ENCODE measurements at regions not wholly inside any gene's neighbourhood (a gene's known extent, or its start where the extent isn't known, plus 50 kb on each side); places are given as distances from the start of the nearest gene placed in this dataset.

GRCh38 chr5:8875722-8876121 is 670.2 kb downstream of the SEMA5A start:
- no peak for DNase-seq
- Mint-ChIP-seq H3K4me1 (peaks cover 5% of the 10 kb centered on the region), H3K27me3 (ENCODE audit: insufficient read depth) (peaks cover 6% of the 10 kb centered on the region), H3K36me3 (ENCODE audit: low read depth) (no peaks in the 10 kb centered on the region), H3K27ac (no peak overlapping the region), H3K9me3 (no peaks in the 10 kb centered on the region), H3K4me3 (no peak overlapping the region)
- H3K4me3 ChIP-seq (ENCODE audit: low read length): no peak overlapping the region
- no peak overlapping the region for H3K27ac ChIP-seq (ENCODE audit: low read depth, low read length)
- no peaks in the 10 kb centered on the region for H3K9me3 ChIP-seq (ENCODE audit: control insufficient read depth, low read length)
- no peak for TF ChIP-seq CTCF (conservative IDR thresholded peaks at IDR 0.05)
- H3K4me1 ChIP-seq (ENCODE audit: control insufficient read depth, insufficient read depth, low read length): peaks cover 9% of the 10 kb centered on the region
- WGBS, 2 experiments (ENCODE audit: insufficient coverage in 1 of 2, insufficient read length in 1 of 2): 88 to 100% methylated on average over 2 of the region's 2 CpGs
- no peak overlapping the region for H3K9ac ChIP-seq (ENCODE audit: extremely low read depth, low read length, poor library complexity, severe bottlenecking)
- no peaks in the 10 kb centered on the region for H3K27me3 ChIP-seq (ENCODE audit: control insufficient read depth, insufficient read depth, low read length, poor library complexity, severe bottlenecking)
- H3K36me3 ChIP-seq (ENCODE audit: control insufficient read depth, insufficient read depth, low read length): no peaks in the 10 kb centered on the region

- no peak for DNase-seq
- H3K4me1 ChIP-seq (ENCODE audit: control insufficient read depth, insufficient read depth, low read length): peaks cover 15% of the 10 kb centered on the region
- no peak overlapping the region for H3K9ac ChIP-seq (ENCODE audit: extremely low read depth, low read length, poor library complexity, severe bottlenecking)
- no peaks in the 10 kb centered on the region for H3K27me3 ChIP-seq (ENCODE audit: control insufficient read depth, insufficient read depth, low read length, poor library complexity, severe bottlenecking)
- H3K4me1 Mint-ChIP-seq: peaks cover 6% of the 10 kb centered on the region
- H3K36me3 Mint-ChIP-seq (ENCODE audit: low read depth): no peaks in the 10 kb centered on the region
- H3K4me3 ChIP-seq (ENCODE audit: low read length): no peak overlapping the region
- H3K27me3 Mint-ChIP-seq (ENCODE audit: insufficient read depth): no peaks in the 10 kb centered on the region
- H3K36me3 ChIP-seq (ENCODE audit: control insufficient read depth, insufficient read depth, low read length): no peaks in the 10 kb centered on the region
- H3K9me3 Mint-ChIP-seq: no peaks in the 10 kb centered on the region
- H3K9me3 ChIP-seq (ENCODE audit: control insufficient read depth, low read length): no peaks in the 10 kb centered on the region
- no peak for TF ChIP-seq CTCF (conservative IDR thresholded peaks at IDR 0.05)
- H3K27ac ChIP-seq (ENCODE audit: low read depth, low read length): no peak overlapping the region
- 96% methylated on average over 3 of the region's 3 CpGs; no CpG with 5 or more reads in 1 of the 2 experiments for WGBS, 2 experiments (ENCODE audit: insufficient coverage in 1 of 2, insufficient read length in 1 of 2)
- no peak overlapping the region for H3K4me3 Mint-ChIP-seq
- no peak overlapping the region for H3K27ac Mint-ChIP-seq
These were observed 666.6 kb downstream of the SEMA5A start for GRCh38 chr5:8879248-8879647.

GRCh38 chr5:8884029-8884428 is 661.8 kb downstream of the SEMA5A start:
- Mint-ChIP-seq H3K27ac (no peak overlapping the region), H3K4me1 (peaks cover 6% of the 10 kb centered on the region), H3K4me3 (no peak overlapping the region), H3K9me3 (peaks cover 8% of the 10 kb centered on the region), H3K36me3 (ENCODE audit: low read depth) (no peaks in the 10 kb centered on the region), H3K27me3 (ENCODE audit: insufficient read depth) (no peaks in the 10 kb centered on the region)
- 89% methylated on average over 2 of the region's 2 CpGs; no CpG with 5 or more reads in 1 of the 2 experiments for WGBS, 2 experiments (ENCODE audit: insufficient coverage in 1 of 2, insufficient read length in 1 of 2)
- Histone ChIP-seq H3K4me3 (ENCODE audit: low read length) (no peak overlapping the region), H3K27ac (ENCODE audit: low read depth, low read length) (no peak overlapping the region), H3K9me3 (ENCODE audit: control insufficient read depth, low read length) (peaks cover 10% of the 10 kb centered on the region), H3K36me3 (ENCODE audit: control insufficient read depth, insufficient read depth, low read length) (no peaks in the 10 kb centered on the region), H3K27me3 (ENCODE audit: control insufficient read depth, insufficient read depth, low read length, poor library complexity, severe bottlenecking) (no peaks in the 10 kb centered on the region), H3K4me1 (ENCODE audit: control insufficient read depth, insufficient read depth, low read length) (peaks cover 15% of the 10 kb centered on the region), H3K9ac (ENCODE audit: extremely low read depth, low read length, poor library complexity, severe bottlenecking) (no peak overlapping the region)
- peak; percentile 19 for TF ChIP-seq CTCF (conservative IDR thresholded peaks at IDR 0.05)
- DNase-seq: no peak

All from endodermal cell (in vitro differentiated cells).